K562 (cell line): ENCODE measurements at regions not wholly inside any gene's neighbourhood (a gene's known extent, or its start where the extent isn't known, plus 50 kb on each side); places are given as distances from the start of the nearest gene placed in this dataset.
A peak's percentile ranks its signal among the peaks of the same experiment; 100 is the strongest.

Experiments used
- DNMT1 ChIP-seq: fragments of 450-650 bp; IDR thresholded peaks from 2 replicates; pipeline ENCODE4 v1.6.1; 2016; ENCODE audit warnings: antibody characterized with exemption, mild to moderate bottlenecking
- E2F6 ChIP-seq, 2 experiments: IDR thresholded peaks; 2 replicates each; pipeline ENCODE4 v1.6.1; 2011; ENCODE audit warnings: borderline replicate concordance in 1 of 2, control low read depth in 1 of 2, low read depth in 1 of 2, low read length in 1 of 2, mild to moderate bottlenecking in 1 of 2, mixed read lengths in 1 of 2, moderate library complexity in 1 of 2; ENCODE audit not compliant: insufficient read depth in 1 of 2, insufficient read length in 1 of 2, poor library complexity in 1 of 2, severe bottlenecking in 1 of 2; ENCODE audit errors: extremely low read depth in 1 of 2
- GTF2B ChIP-seq: IDR thresholded peaks from 2 replicates; pipeline ENCODE4 v1.6.1; 2011; ENCODE audit not compliant: insufficient read length; ENCODE audit errors: extremely low read depth
- IFI16 ChIP-seq: fragments of 250-450 bp; sonication (Bioruptor Pico); IDR thresholded peaks from 2 replicates; pipeline ENCODE4 v2.1.2; 2022; ENCODE audit warnings: mild to moderate bottlenecking, inconsistent platforms
- MEIS2 ChIP-seq: fragments of 450-650 bp; IDR thresholded peaks from 2 replicates; pipeline ENCODE4 v1.6.1; 2014; ENCODE audit warnings: mild to moderate bottlenecking; ENCODE audit not compliant: partially characterized antibody
- XRCC3 ChIP-seq: fragments of 450-650 bp; IDR thresholded peaks from 2 replicates; pipeline ENCODE4 v1.6.1; 2017; ENCODE audit warnings: mild to moderate bottlenecking, moderate library complexity
- YY1 ChIP-seq, 3 experiments: IDR thresholded peaks; 2 replicates each; pipeline ENCODE4 v1.6.1; 2011; ENCODE audit warnings: low read length in 2 of 3, mild to moderate bottlenecking in 2 of 3, moderate library complexity in 2 of 3, borderline replicate concordance in 1 of 3, control low read depth in 1 of 3, low read depth in 1 of 3; ENCODE audit not compliant: insufficient read depth in 3 of 3, insufficient replicate concordance in 2 of 3, control insufficient read depth in 1 of 3, insufficient read length in 1 of 3; ENCODE audit errors: extremely low read depth in 1 of 3
- ZNF318 ChIP-seq, 2 experiments: fragments of 450-650 bp; IDR thresholded peaks; 2 replicates each; pipeline ENCODE4 v1.6.1; 2016; ENCODE audit warnings: mild to moderate bottlenecking in 2 of 2, borderline replicate concordance in 1 of 2, low read depth in 1 of 2, moderate library complexity in 1 of 2
- ZNF395 ChIP-seq: fragments of 200-800 bp; sonication (Bioruptor generic); IDR thresholded peaks from 2 replicates; pipeline ENCODE4 v1.6.1; 2017; ENCODE audit warnings: missing genetic modification characterization, missing compliant biosample characterization

- TF ChIP-seq ZNF318 (IDR thresholded peaks at IDR 0.05; ENCODE audit: borderline replicate concordance in 1 of 2, low read depth in 1 of 2) (no peak), MEIS2 (no peak), IFI16 (no peak), XRCC3 (no peak), ZNF395 (CRISPR knock-in tag) (peak; percentile 29; the same call in 1 of the 2 replicates), E2F6 (IDR thresholded peaks at IDR 0.05; ENCODE audit: borderline replicate concordance in 1 of 2, extremely low read depth in 1 of 2, insufficient read depth in 1 of 2, insufficient read length in 1 of 2, low read depth in 1 of 2, low read length in 1 of 2, poor library complexity in 1 of 2, severe bottlenecking in 1 of 2) (peak; percentile 97 to 98), YY1 (IDR thresholded peaks at IDR 0.05; ENCODE audit: borderline replicate concordance in 1 of 3, control insufficient read depth in 1 of 3, extremely low read depth in 1 of 3, insufficient read depth in 3 of 3, insufficient read length in 1 of 3, insufficient replicate concordance in 2 of 3, low read depth in 1 of 3, low read length in 2 of 3) (no peak), DNMT1 (no peak), GTF2B (no peak)
Measured at GRCh38 chr3:194070634-194071409, 65.1 kb upstream of the HES1 start (continued).
